Neuronal stem cell (in vitro differentiated cells): ENCODE measurements at regions not wholly inside any gene's neighbourhood (a gene's known extent, or its start where the extent isn't known, plus 50 kb on each side); places are given as distances from the start of the nearest gene placed in this dataset.

Source experiments
- DNase-seq: peaks from one replicate; pipeline ENCODE4 v3.0.0-alpha.2; 2013; ENCODE audit warnings: low spot score
- H2AFZ ChIP-seq: one replicate; pipeline ENCODE4 v1.6.1; 2013; ENCODE audit warnings: mild to moderate bottlenecking, low read length, inconsistent platforms
- H2AK5ac ChIP-seq: 2 replicates; pipeline ENCODE4 v1.6.1; 2013; ENCODE audit warnings: low read depth, mild to moderate bottlenecking, inconsistent platforms, low read length, moderate library complexity, mixed read lengths
- H2BK120ac ChIP-seq: 2 replicates; pipeline ENCODE4 v1.6.1; 2013; ENCODE audit warnings: low read depth, mild to moderate bottlenecking, inconsistent platforms, low read length, moderate library complexity, mixed read lengths
- H2BK12ac ChIP-seq: one replicate; pipeline ENCODE4 v1.6.1; 2013; ENCODE audit warnings: low read length, inconsistent platforms
- H2BK15ac ChIP-seq: 2 replicates; pipeline ENCODE4 v1.6.1; 2013; ENCODE audit warnings: mild to moderate bottlenecking, low read length, inconsistent platforms, mixed read lengths
- H2BK5ac ChIP-seq: one replicate; pipeline ENCODE4 v1.6.1; 2013; ENCODE audit warnings: inconsistent platforms, mild to moderate bottlenecking, low read length, moderate library complexity
- H3K14ac ChIP-seq: one replicate; pipeline ENCODE4 v1.6.1; 2013; ENCODE audit warnings: low read length, inconsistent platforms
- H3K18ac ChIP-seq: 2 replicates; pipeline ENCODE4 v1.6.1; 2013; ENCODE audit warnings: low read length, inconsistent platforms
- H3K23ac ChIP-seq: 2 replicates; pipeline ENCODE4 v1.6.1; 2013; ENCODE audit warnings: low read depth, mild to moderate bottlenecking, mixed read lengths, low read length, inconsistent platforms; ENCODE audit not compliant: poor library complexity
- H3K27ac ChIP-seq: replicated peaks from 3 replicates; pipeline ENCODE4 v1.5.1; 2013; ENCODE audit warnings: low read length, inconsistent platforms
- H3K27me3 ChIP-seq, 3 experiments: 2 replicates each; pipeline ENCODE4 v1.6.1; 2013; ENCODE audit warnings: low read length in 3 of 3, mild to moderate bottlenecking in 2 of 3, inconsistent platforms in 1 of 3, low read depth in 1 of 3, mixed read lengths in 1 of 3, moderate library complexity in 1 of 3; ENCODE audit not compliant: control insufficient read depth in 3 of 3, insufficient read depth in 3 of 3
- H3K36me3 ChIP-seq, 2 donors: replicated peaks in 1 of 2; 2 replicates each; pipeline ENCODE4 v1.6.1; 2013; ENCODE audit warnings: low read length in 2 of 2; ENCODE audit not compliant: control insufficient read depth in 2 of 2, insufficient read depth in 2 of 2
- H3K4ac ChIP-seq: 2 replicates; pipeline ENCODE4 v1.6.1; 2013; ENCODE audit warnings: inconsistent platforms, mild to moderate bottlenecking, low read length, moderate library complexity
- H3K4me1 ChIP-seq, 2 donors: 1 replicate in 1 of 2; 2 replicates in 1 of 2; pipeline ENCODE4 v1.6.1; 2013; ENCODE audit warnings: low read length in 2 of 2, low read depth in 1 of 2; ENCODE audit not compliant: control insufficient read depth in 2 of 2, insufficient read depth in 1 of 2
- H3K4me2 ChIP-seq: one replicate; pipeline ENCODE4 v1.6.1; 2013; ENCODE audit warnings: mild to moderate bottlenecking, low read length, inconsistent platforms; ENCODE audit not compliant: insufficient read depth, poor library complexity, severe bottlenecking
- H3K4me3 ChIP-seq, 2 donors: 2 replicates each; pipeline ENCODE4 v1.5.1; 2013; ENCODE audit warnings: low read length in 2 of 2, mild to moderate bottlenecking in 2 of 2, inconsistent platforms in 1 of 2, moderate library complexity in 1 of 2
- H3K79me1 ChIP-seq: one replicate; pipeline ENCODE4 v1.6.1; 2013; ENCODE audit warnings: low read depth, mild to moderate bottlenecking, inconsistent platforms, low read length, moderate library complexity
- H3K9ac ChIP-seq: one replicate; pipeline ENCODE4 v1.6.1; 2013; ENCODE audit warnings: mild to moderate bottlenecking, low read depth, low read length, inconsistent platforms; ENCODE audit not compliant: poor library complexity
- H3K9me3 ChIP-seq, 2 donors: replicated peaks in 1 of 2; 2 replicates each; pipeline versions ENCODE3 to v1.6.1; 2013; ENCODE audit warnings: low read length in 2 of 2, mild to moderate bottlenecking in 2 of 2, inconsistent platforms in 1 of 2, low read depth in 1 of 2, mixed read lengths in 1 of 2, moderate library complexity in 1 of 2; ENCODE audit not compliant: control insufficient read depth in 2 of 2, insufficient read depth in 1 of 2
- H4K8ac ChIP-seq: one replicate; pipeline ENCODE4 v1.6.1; 2013; ENCODE audit warnings: low read depth, mild to moderate bottlenecking, inconsistent platforms, low read length, moderate library complexity
- H4K91ac ChIP-seq: one replicate; pipeline ENCODE4 v1.6.1; 2013; ENCODE audit warnings: low read length, low read depth, mild to moderate bottlenecking, inconsistent platforms; ENCODE audit not compliant: poor library complexity
- WGBS, 2 donors: extraction: QIAGEN DNeasy Blood & Tissue Kit; methylation state at CpG; one replicate each; pipeline ENCODE4 v1.1.7; 2013; ENCODE audit warnings: missing lambda C conversion rate in 2 of 2, mixed read lengths in 1 of 2; ENCODE audit not compliant: insufficient read length in 2 of 2, insufficient replicate concordance in 1 of 2; ENCODE audit errors: extremely low coverage in 2 of 2; 5-methylcytosine and 5-hydroxymethylcytosine counted together

GRCh38 chr11:131079036-131079435 lies 162.8 kb upstream of the SNX19 start:
- Histone ChIP-seq H3K18ac (no peak overlapping the region), H4K8ac (no peak overlapping the region), H3K4me2 (no peak overlapping the region), H2BK12ac (no peak overlapping the region), H2AK5ac (no peak overlapping the region), H2BK120ac (no peak overlapping the region), H3K36me3 (no peaks in the 10 kb centered on the region), H3K9me3 (no peaks in the 10 kb centered on the region), H3K4me3 (no peak overlapping the region), H3K23ac (no peak overlapping the region), H3K14ac (no peak overlapping the region), H3K27me3 (peaks cover 0 to 3% (median 0%) of the 10 kb centered on the region in 3 experiments), H3K9ac (no peak overlapping the region), H4K91ac (no peak overlapping the region), H3K27ac (no peak overlapping the region), H2BK5ac (no peak overlapping the region), H2AFZ (no peak overlapping the region), H3K4ac (no peak overlapping the region), H3K79me1 (no peaks in the 10 kb centered on the region), H2BK15ac (no peak overlapping the region), H3K4me1 (no peaks in the 10 kb centered on the region)
- no CpG with 5 or more reads among the region's 3 CpGs for WGBS, 2 donors
- DNase-seq: no peak

GRCh38 chr11:131089727-131090245 lies 173.5 kb upstream of the SNX19 start:
- no peak overlapping the region for H3K4ac ChIP-seq
- no peak overlapping the region for H3K4me3 ChIP-seq
- no peak for DNase-seq
- H3K4me2 ChIP-seq: no peak overlapping the region
- no peak overlapping the region for H3K18ac ChIP-seq
- no peak overlapping the region for H3K9ac ChIP-seq
- no peak overlapping the region for H2AK5ac ChIP-seq
- H2AFZ ChIP-seq: no peak overlapping the region
- H2BK5ac ChIP-seq: no peak overlapping the region
- H4K91ac ChIP-seq: no peak overlapping the region
- H2BK120ac ChIP-seq: no peak overlapping the region
- no peaks in the 10 kb centered on the region for H3K27me3 ChIP-seq
- peaks cover 2 to 4% of the 10 kb centered on the region in 2 donors for H3K4me1 ChIP-seq
- no peak overlapping the region for H2BK15ac ChIP-seq
- no peak overlapping the region for H3K27ac ChIP-seq
- H3K9me3 ChIP-seq: peaks cover 0 to 6% of the 10 kb centered on the region in 2 donors
- H4K8ac ChIP-seq: no peak overlapping the region
- H3K79me1 ChIP-seq: no peaks in the 10 kb centered on the region
- WGBS, 2 donors: no CpG with 5 or more reads among the region's 2 CpGs
- no peak overlapping the region for H3K14ac ChIP-seq
- no peaks in the 10 kb centered on the region for H3K36me3 ChIP-seq
- no peak overlapping the region for H3K23ac ChIP-seq
- no peak overlapping the region for H2BK12ac ChIP-seq

- Histone ChIP-seq H4K8ac (no peak overlapping the region), H2BK12ac (no peak overlapping the region), H3K4me1 (peaks cover 2 to 9% of the 10 kb centered on the region in 2 donors), H3K27ac (no peak overlapping the region), H4K91ac (no peak overlapping the region), H2BK5ac (no peak overlapping the region), H3K18ac (no peak overlapping the region), H2BK120ac (no peak overlapping the region), H3K79me1 (no peaks in the 10 kb centered on the region), H3K14ac (no peak overlapping the region), H3K4ac (no peak overlapping the region), H3K9me3 (no peaks in the 10 kb centered on the region), H2AFZ (no peak overlapping the region), H3K36me3 (no peaks in the 10 kb centered on the region), H2AK5ac (no peak overlapping the region), H3K27me3 (no peaks in the 10 kb centered on the region), H2BK15ac (no peak overlapping the region), H3K4me2 (no peak overlapping the region), H3K9ac (no peak overlapping the region), H3K23ac (no peak overlapping the region), H3K4me3 (no peak overlapping the region)
- WGBS, 2 donors: no CpG with 5 or more reads among the region's 3 CpGs
- no peak for DNase-seq
Measured at GRCh38 chr11:131092469-131092868, 176.2 kb upstream of the SNX19 start.

GRCh38 chr11:131094827-131095226 lies 178.5 kb upstream of the SNX19 start:
- Histone ChIP-seq H2AK5ac (no peak overlapping the region), H2AFZ (no peak overlapping the region), H3K18ac (no peak overlapping the region), H3K9ac (no peak overlapping the region), H3K27me3 (no peaks in the 10 kb centered on the region), H3K79me1 (no peaks in the 10 kb centered on the region), H3K23ac (no peak overlapping the region), H3K4ac (no peak overlapping the region), H2BK120ac (no peak overlapping the region), H4K91ac (no peak overlapping the region), H2BK15ac (no peak overlapping the region), H3K4me3 (no peak overlapping the region), H3K36me3 (no peaks in the 10 kb centered on the region), H4K8ac (no peak overlapping the region), H3K27ac (no peak overlapping the region), H3K14ac (no peak overlapping the region), H2BK12ac (no peak overlapping the region), H2BK5ac (no peak overlapping the region), H3K4me1 (peaks cover 2 to 9% of the 10 kb centered on the region in 2 donors), H3K4me2 (no peak overlapping the region), H3K9me3 (no peaks in the 10 kb centered on the region)
- DNase-seq: no peak
- WGBS, 2 donors: no CpG with 5 or more reads among the region's 1 CpG
